Left ventricle myocardium inferior (tissue), 1 donor: ENCODE measurements at regions not wholly inside any gene's neighbourhood (a gene's known extent, or its start where the extent isn't known, plus 50 kb on each side); places are given as distances from the start of the nearest gene placed in this dataset.

ENCODE experiments used
- DNase-seq: peaks from one replicate; pipeline ENCODE4 v3.0.0-alpha.2; 2020
- H3K27ac ChIP-seq: fragments of 200-600 bp; replicated peaks from 2 replicates; pipeline ENCODE4 v1.8.0; 2021
- H3K27me3 ChIP-seq: fragments of 200-600 bp; 2 replicates; pipeline ENCODE4 v1.8.0; 2021; ENCODE audit warnings: low read depth
- H3K36me3 ChIP-seq: fragments of 200-600 bp; 2 replicates; pipeline ENCODE4 v1.8.0; 2021
- H3K4me1 ChIP-seq: fragments of 200-600 bp; 2 replicates; pipeline ENCODE4 v1.8.0; 2021
- H3K4me3 ChIP-seq: fragments of 200-600 bp; 2 replicates; pipeline ENCODE4 v1.8.0; 2021; ENCODE audit warnings: mild to moderate bottlenecking, moderate library complexity
- H3K9me3 ChIP-seq: fragments of 200-600 bp; replicated peaks from 2 replicates; pipeline ENCODE4 v1.8.0; 2021
- intact Hi-C: fragments of 100-400 bp; cut with micrococcal nuclease; formaldehyde crosslinking; loops from one replicate; pipeline ENCODE4 v1.11.0; 2022
- TF ChIP-seq, protein P1 (sequence below): fragments of 200-600 bp; IDR thresholded peaks from 2 replicates; pipeline ENCODE4 v1.8.0; 2021; ENCODE audit warnings: antibody characterized with exemption, mild to moderate bottlenecking, borderline replicate concordance
- donor health status: DM: no; HTN: yes; CAD: no; lungs with severe emphysema.

DNA sequence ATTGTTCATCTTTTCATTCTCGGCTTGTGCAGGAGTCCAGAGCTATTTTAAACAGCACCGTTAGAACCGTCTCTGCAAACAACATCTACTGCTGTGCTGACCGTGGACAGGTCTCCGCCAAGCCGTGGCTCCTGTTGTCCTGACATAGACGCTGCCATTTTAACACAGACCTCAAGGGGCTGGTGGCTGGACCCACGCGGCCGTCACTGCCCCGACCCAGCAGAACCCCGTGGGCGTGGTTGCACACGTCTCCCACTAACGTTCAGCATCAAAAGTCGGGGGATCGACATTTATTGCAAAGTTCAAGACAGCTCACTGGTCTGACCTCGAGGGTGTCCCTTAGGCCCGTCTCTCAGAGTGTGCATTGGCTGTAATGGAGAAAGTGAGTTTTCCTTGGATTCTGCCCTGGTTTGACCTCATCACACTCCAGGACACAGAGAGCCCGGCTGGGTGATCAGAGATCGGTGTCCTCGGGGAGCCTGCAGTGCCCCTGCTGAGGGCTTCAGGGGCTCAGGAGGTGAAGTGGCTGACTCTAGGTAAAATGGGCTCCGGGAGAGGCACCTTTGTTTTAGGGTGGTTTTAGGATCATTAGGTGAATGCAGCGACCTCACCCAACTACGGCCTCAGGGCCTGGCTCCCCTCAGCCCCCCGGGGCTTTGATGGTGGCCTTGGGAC, 363.2 kb downstream of the THBS2 start:
- H3K27me3 ChIP-seq: peaks cover 8% of the 10 kb centered on the region
- TF ChIP-seq, protein P1, sequence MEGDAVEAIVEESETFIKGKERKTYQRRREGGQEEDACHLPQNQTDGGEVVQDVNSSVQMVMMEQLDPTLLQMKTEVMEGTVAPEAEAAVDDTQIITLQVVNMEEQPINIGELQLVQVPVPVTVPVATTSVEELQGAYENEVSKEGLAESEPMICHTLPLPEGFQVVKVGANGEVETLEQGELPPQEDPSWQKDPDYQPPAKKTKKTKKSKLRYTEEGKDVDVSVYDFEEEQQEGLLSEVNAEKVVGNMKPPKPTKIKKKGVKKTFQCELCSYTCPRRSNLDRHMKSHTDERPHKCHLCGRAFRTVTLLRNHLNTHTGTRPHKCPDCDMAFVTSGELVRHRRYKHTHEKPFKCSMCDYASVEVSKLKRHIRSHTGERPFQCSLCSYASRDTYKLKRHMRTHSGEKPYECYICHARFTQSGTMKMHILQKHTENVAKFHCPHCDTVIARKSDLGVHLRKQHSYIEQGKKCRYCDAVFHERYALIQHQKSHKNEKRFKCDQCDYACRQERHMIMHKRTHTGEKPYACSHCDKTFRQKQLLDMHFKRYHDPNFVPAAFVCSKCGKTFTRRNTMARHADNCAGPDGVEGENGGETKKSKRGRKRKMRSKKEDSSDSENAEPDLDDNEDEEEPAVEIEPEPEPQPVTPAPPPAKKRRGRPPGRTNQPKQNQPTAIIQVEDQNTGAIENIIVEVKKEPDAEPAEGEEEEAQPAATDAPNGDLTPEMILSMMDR: no peak

DNA sequence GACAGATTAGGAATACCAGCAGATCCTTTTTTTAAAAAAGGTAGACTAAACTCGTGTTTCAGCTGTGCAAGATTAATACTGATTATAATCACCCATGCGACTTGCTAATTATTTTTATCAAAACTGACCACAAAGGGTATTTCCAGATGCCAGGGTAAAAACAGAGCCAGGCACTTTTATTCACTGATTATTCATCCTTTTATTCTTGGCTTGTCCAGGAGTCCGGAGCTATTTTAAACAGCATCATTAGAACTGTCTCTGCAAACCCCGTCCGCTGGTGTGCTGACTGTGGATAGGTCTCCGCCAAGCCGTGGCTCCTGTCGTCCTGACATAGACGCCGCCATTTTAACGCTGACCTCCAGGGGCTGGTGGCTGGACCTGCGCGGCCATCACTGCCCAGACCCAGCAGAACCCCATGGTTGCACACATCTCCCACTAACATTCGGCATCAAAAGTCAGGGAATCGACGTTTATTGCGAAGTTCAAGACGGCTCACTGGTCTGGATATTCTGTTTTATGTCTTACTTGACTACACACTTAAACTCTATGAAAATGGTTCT, 364.8 kb downstream of the THBS2 start:
- no peak for DNase-seq
- Histone ChIP-seq H3K4me3 (no peak overlapping the region), H3K27me3 (peaks cover 15% of the 10 kb centered on the region), H3K9me3 (no peaks in the 10 kb centered on the region), H3K27ac (no peak overlapping the region), H3K36me3 (no peaks in the 10 kb centered on the region), H3K4me1 (peaks cover 4% of the 10 kb centered on the region)
- TF ChIP-seq, protein P1: no peak
- intact Hi-C loops: no loop called here

More for the DNA sequence above, 363.2 kb downstream of the THBS2 start:
- Histone ChIP-seq H3K4me3 (no peak overlapping the region), H3K4me1 (peaks cover 4% of the 10 kb centered on the region), H3K36me3 (no peaks in the 10 kb centered on the region), H3K27ac (no peak overlapping the region), H3K9me3 (no peaks in the 10 kb centered on the region)
- intact Hi-C loops: no loop called here
- no peak for DNase-seq

DNA sequence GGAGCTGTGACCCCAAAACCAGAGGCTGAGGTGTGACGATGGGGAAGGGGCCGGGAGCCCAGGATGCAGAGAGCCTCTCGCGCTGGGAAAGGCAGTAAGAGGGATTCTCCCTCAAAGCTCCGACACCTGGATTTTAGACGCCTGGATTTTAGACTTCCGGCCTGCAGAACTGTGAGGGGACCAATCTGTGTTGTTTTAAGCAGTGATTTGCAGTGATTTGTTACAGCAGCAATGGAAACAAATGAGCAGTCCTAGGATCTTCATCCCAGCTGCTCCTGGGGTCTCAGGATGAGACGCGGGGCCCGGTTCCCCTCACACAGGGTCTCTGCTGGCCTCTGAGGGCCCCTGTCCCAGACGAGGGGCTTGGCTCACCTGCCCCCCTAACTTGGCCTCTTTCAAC, 365.5 kb downstream of the THBS2 start:
- TF ChIP-seq, protein P1: no peak
- no peak overlapping the region for H3K27ac ChIP-seq
- H3K4me1 ChIP-seq: peaks cover 4% of the 10 kb centered on the region
- DNase-seq: no peak
- no peaks in the 10 kb centered on the region for H3K9me3 ChIP-seq
- no peaks in the 10 kb centered on the region for H3K36me3 ChIP-seq
- intact Hi-C loops: no loop called here
- no peak overlapping the region for H3K4me3 ChIP-seq
- H3K27me3 ChIP-seq: peaks cover 23% of the 10 kb centered on the region

DNA sequence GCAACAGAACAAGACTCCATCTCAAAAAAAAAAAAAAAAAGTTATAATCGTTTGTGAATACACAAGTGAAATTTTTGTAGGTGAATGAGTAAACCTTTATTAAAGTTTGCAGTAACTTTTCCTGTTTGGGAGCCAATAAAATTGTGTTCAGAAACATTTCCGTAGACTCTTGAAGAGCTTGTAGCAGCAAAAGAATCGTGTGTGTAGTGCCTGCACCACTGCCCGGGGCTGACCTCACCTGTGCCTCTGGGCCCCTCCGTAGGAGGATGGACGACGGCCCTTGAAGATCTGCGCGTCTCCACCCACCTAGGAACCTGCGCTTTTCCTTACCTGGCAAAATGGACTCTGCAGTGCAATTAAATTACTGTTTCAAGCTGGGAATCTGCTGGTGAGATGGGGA, 366.0 kb downstream of the THBS2 start:
- Histone ChIP-seq H3K27ac (no peak overlapping the region), H3K4me3 (no peak overlapping the region), H3K36me3 (no peaks in the 10 kb centered on the region), H3K27me3 (peaks cover 28% of the 10 kb centered on the region), H3K4me1 (peaks cover 4% of the 10 kb centered on the region), H3K9me3 (no peaks in the 10 kb centered on the region)
- no peak for DNase-seq
- intact Hi-C loops: no loop called here
- TF ChIP-seq, protein P1: no peak

DNA sequence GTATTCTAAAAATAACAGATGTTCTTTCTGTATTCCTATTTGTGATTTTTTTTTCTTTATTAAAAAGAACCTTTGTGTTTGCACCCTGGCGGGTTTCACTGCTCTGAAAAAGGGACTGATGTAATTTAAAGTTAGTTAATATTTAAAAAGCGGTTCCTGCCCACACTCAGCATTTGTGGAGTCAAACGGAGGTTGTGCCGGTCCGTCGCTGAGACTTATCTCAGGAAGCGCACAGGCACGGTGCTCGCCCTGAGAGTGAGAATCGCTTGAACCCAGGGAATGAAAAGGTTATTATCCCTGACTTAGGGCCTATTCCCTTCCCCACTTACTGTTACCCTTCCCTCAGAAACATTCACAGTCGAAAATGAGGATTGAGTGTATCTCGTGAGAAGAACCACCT, 366.7 kb downstream of the THBS2 start:
- intact Hi-C loops: no loop called here
- DNase-seq: no peak

More for the DNA sequence above, 366.7 kb downstream of the THBS2 start:
- H3K36me3 ChIP-seq: no peaks in the 10 kb centered on the region
- no peaks in the 10 kb centered on the region for H3K9me3 ChIP-seq
- H3K4me1 ChIP-seq: peaks cover 4% of the 10 kb centered on the region
- no peak overlapping the region for H3K4me3 ChIP-seq
- peaks cover 33% of the 10 kb centered on the region for H3K27me3 ChIP-seq
- no peak overlapping the region for H3K27ac ChIP-seq
- TF ChIP-seq, protein P1: no peak
